Stimulated activated CD4-positive, alpha-beta T cell treated with anti-CD3 and anti-CD28 coated beads, Interleukin-1b, Interleukin-23, amount 100 ng/mL, for 4 hours (primary cell): ENCODE measurements at regions not wholly inside any gene's neighbourhood (a gene's known extent, or its start where the extent isn't known, plus 50 kb on each side); places are given as distances from the start of the nearest gene placed in this dataset.

Experiments
- DNase-seq, 2 donors: peaks; one replicate each; pipeline ENCODE4 v3.0.0-alpha.2; 2020; ENCODE audit warnings: low read depth in 2 of 2

DNA sequence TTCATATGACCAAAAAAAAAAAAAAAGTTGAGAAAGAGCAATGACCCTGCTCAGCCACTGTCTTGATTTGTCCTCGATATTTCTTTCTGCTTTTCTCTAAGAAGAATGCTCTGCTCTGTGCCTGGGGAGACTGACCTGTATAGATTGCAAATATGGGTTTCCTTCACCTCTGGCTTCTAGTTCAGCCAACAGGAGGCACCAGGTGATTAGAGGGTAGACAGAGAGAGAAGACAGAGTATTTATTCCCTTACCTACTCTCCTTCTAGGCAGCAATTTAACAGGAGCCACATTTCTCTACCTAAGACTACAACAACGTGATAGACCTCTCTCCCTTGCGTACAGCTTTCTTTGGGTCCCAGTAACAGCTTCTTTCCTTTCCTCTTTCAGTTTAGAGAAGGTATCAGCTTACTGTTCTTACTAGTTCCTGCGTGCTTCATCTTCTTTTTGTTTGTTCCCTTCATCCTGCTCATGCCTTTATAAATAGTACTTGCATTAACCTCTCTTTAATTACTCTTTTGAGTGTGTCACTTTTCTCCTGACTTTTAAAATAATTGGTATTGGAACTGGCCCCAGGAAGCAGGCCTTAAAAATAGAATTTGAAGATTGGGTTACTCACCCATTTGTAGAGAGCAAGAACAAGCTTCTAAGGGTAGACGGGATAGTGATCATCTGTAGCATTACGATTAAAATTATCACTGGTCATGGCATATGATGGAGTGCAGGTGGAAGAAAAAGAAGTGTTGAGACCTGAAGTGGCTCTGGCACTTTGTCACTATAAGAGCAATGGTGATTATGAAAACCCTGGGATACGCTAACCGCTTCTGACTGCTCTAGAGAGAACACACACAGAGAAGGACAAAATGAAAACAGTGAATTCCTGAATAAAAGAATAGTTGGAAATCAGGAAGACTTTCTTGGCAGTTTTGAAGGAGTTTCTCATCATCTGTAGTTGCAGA, 161.2 kb upstream of the FSTL4 start:
- no peak for DNase-seq

DNA sequence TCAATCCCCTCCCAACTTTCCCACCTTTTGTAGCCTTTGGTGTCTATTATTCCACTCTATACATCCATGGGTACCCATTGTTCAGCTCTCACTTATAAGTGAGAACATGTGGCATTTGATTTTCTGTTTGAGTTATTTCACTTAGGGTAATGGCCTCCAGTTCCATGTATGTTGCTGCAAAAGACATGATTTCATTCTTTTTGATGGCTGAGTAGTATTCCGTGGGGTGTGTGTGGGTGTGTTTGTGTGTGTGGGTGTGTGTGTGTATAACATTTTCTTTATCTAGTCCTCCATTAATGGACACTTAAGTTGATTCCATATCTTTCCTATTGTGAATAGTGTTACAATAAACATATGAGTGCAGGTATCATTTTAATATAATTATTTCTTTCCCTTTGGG, 157.5 kb upstream of the FSTL4 start:
- DNase-seq = no peak

DNA sequence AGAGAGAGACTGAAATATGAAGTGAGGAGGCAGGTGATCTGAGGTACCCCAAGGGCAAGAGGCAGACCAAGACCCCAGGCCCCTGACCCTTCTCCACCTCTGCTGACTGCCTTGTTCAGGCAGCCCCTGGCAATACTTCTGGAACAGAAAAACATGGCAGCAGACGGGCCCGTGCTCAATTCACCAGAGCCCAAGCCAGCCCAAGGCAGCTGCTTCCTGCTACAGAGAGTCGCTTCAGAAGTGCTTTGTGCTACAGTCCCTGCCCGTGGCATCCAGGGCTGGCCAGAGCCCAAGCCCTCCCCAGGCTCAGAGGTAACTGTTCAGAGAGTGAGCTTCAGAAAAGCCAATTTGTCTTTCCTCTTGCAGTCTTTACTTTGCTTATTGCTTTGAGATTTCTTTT, 151.4 kb upstream of the FSTL4 start:
- DNase-seq = no peak

DNA sequence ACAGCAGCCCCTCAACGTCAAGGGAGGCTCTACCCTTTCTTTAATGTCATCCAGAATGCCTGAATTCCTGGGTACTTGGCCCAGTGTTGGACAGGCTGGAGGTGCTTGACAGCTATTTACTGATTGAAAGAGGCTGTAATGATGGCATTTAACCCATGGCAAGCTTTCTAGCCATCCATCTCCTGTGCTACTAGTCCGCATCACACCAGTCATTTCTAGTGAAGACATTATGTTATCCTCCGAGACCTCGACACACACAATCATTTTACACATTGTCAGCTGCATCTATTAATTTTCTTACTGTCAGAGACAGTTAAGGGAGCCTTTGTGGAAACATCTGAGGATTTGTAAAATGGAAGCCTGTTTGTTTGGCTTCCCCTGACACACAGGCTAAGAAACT, 149.3 kb upstream of the FSTL4 start:
- DNase-seq = no peak

DNA sequence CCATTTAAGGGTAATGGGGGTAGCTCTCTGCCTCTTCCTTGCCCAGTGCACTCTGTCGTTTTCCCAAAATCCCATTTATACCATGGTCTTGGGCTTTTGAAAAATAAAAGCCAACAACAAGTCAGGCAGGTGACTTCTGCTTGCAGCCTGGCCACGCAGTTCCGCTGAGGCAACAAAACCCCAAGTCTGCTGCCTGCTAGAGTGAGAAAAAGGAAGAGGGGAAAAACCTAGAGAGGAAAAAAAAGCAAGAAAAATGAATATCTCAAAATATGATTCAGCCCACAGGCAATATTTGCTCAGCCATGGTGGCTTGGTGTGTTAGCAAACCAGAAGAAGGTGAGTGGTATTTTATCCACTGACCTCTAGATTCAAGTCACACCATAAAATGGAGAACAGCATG, 148.2 kb upstream of the FSTL4 start:
- no peak for DNase-seq

DNA sequence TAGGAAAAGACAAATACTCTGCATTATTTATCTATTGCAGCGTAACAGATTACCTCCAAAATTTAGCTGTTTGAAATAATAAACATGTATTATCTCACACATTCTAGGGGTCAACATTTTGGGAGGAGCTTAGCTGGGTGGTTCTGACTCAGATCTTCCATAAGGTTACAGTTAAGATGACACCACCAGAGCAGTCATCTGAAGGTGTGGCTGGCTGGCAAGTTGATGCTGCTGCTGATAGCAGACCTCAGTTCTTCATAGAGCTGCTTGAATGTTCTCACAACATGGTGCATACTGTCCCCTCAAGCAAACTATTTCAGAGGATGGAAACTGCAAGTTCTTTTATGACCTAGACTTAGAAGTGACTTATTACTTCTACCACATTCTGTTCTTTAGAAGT, 146.3 kb upstream of the FSTL4 start:
- DNase-seq = no peak

DNA sequence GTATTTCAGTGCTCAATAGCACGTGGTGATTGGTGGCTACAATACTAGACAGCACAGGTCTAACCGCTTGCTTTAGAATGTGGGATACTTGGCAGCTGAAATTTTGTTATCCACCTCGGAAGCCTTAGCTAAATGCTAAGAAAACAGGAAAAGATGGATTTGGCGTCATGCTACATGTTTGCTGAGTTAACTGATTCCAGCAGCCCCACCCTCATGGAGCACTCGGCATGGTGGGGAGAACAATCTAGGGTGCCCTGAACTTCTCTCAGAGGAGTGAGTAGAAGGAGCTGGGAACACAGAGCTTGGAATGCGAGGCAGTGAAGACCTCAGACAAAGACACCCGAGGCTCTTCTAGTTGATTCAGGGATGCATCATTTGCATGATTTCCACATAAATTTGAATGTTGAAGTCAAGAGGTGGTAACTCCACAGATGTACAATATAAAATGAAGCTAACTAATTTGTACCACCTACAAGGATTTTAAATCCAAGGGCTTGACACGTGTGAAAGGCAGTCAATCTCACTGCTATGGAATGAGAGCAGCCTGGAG, 145.1 kb upstream of the FSTL4 start:
- DNase-seq = no peak

DNA sequence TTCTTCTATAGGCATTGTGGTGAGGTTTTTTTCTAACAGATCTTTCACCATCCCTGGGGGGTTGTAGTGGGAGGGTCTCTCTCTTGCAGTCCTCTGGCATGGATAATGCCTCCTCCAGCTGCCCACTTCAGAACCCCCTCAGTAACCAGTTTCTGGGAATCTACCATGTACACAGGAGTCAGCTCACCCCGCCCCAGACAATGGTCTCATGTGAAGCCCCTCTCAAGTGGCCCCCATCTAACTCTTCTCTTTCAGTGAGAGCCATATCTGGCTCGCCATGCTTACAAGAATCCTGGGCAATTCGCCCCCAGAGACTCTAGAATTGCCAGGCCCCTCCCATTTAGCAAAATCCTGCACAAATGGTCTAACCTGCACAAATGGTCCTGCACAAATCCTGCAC, 144.4 kb upstream of the FSTL4 start:
- no peak for DNase-seq

DNA sequence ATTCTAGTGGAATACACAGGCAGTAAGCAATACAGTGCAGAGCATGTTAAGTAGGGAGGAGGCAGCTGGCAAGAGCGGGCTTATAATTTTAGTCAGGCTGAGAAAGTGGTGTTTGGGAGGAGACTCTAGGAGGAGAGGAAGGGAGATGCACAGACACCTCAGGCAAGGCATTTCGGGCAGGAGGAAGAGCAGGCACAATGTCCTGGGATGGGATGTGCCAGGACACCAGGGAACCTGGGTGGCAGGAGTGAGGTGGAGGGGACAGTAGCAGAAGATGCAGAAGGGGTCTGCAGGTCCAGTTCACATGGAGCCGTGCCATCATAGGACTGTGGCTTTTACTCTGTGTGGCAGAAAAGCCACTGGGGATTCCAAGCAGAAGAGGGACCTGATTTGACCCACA, 143.7 kb upstream of the FSTL4 start:
- no peak for DNase-seq

DNA sequence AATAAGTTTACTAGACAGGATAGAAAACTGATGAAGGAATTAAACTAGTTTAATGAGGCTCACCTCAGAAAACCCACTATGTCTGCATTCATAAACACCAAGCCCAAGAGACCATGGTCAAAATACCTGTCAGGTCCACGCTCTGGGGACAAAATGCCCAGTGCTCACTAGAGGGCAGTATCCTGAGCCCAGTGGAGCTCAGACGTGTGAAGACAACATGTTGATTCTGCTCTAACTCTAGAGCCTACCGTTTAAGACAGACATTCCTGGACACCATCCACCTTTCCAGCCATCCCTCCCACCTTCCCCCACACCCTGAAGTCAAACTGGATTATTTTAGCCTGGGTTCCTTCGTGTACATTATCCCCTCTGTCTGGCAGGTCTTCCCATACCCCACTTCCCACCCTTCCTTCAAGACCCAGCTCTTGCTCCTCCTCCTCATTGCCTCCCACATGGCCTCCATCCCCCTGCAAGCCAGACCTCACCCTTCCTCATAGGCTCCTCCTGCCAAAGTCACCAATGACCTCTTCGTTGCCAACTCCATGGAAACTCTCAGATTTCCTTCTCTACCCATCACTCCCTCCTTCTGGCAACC, 142.3 kb upstream of the FSTL4 start:
- DNase-seq = no peak

DNA sequence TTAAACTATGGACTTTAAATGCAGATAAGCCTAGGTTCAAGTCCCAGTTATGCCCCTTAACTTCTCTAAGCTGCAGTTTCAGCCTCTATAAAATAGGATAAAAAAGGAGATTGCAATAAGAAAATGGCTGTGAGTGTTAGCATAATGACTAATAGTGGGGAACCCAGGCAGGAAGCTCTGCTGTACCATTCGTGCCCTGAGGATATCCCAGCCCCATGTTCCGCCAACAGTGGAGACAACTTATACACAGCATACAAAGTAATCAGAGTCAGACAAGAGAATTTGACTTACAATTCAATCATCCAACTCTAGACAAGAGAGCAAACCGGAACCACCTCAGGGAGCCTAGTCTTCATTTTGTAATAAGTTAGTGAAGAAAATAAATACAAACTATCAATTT, 141.5 kb upstream of the FSTL4 start:
- no peak for DNase-seq

DNA sequence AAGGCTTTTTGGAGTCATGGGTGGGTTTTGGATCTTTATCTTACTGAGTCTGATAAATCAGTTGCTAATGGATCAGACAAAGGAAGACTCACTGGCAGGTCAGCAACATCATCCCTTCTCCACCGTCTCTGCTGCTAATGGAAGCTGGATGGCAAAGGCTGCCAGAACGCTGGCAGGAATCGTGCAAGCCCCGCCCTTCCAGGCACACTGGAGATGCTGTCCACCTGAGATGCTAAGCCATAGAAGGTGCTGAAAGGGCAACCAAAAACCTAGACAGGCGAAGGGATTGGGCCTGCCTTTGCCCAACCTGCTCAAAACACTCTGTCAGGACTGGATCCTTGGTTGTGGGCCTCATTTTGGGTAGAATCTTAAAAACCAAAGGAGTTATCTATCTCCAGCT, 139.5 kb upstream of the FSTL4 start:
- no peak for DNase-seq

DNA sequence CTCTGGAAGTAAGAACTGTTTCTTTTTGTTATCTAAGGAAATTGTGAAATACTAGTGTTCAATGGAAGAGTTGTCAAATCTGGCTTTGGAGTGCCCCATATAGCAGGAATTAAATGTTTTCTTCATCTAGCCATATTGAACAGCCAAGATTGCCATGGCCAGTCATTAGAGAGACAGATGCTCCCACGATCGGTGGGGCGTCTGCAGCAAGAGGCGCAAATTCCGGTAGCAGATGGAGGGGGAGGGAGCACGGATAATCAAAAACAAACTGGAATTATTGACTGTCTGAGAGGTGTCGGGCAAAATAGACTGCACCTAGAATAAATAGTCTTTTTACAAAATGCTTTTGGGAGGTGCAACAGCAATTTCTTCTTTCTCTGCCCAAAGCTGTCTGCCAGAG, 139.1 kb upstream of the FSTL4 start:
- DNase-seq = no peak

DNA sequence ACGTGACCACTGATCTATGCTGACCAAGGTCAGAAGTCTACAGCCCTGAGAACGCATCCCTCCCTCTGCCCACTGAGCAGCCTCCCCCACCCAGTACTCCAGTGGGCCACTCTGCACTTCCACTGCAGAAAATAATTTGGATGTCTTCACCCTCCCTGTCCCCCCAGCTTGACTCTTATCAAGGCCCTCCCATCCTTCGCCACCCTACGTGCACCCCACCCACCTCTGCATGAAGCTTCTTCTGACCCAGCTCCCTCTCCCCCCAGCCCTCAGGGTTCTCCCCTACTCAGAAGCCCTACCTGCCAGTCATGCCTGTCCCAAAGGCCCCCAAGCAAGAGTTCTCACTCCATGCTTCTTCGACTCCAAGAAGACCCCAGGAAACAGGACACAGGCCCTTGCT, 138.5 kb upstream of the FSTL4 start:
- no peak for DNase-seq

DNA sequence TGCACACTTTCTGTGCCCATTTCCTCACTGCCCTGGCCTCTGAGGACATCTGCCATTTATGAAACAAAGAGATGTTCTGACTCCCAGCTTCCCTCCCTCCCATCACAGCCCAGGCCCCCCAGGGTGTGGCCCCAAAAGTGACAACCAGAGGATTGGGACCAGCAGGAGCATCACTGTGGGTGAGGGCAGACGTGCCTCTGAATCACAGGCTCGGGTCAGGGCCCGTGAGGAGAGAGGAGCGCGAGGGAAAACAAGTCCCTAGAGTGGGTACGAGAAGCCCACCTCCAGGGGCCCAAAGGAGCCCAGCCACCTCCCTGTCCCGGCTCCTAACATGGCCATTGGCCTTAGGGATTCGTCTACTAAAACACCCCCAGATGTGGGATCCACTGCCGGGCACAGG, 138.0 kb upstream of the FSTL4 start:
- no peak for DNase-seq

DNA sequence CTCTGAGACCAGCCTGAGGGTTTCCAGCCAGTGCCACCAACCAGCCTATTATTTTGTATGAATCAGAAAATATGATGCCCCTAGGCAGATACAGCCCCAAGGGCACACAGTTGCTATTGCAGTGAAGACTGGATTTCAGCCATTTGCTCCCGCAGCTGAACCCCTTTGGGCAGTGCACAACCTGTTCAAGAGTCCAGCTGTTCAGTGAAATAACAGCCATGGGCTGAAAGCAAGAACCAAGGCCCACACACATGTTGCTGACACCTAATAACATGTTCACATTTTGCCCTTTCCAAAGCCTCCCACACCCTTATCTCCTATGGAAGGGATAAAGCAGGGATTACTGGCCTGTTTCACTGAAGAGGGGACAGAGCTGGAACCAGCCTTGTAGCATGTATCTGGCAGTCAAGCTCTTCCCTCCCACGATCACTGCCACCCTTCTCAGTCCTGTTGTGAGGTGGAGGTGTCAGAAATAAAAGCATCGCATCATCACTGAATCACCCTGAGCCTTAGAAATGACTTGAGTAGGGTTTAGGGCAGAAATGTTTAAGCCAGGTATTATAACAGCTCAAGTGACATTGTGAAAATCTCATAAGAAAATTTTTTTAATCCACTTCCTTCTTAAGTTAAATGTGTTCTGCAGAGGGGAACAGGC, 137.1 kb upstream of the FSTL4 start:
- DNase-seq = no peak

DNA sequence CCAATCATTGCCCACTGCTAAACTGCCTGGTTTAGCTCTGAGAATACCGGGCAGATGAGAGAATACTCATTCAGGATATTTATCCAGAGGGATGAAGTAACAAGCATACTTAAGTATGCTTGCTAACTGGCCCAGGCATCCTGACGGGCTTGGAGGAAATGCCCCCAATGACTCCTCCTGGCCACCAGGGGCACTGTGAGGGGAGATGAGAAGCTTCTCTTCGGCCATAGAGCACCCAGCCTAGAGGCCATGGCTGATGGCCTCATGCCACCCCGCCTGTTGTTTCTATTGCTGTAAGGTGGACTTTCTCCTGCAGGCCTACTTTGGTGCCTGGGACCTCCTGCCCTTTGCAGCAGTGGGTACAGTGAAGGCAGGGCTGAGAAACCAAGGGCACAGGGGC, 134.5 kb upstream of the FSTL4 start:
- no peak for DNase-seq

DNA sequence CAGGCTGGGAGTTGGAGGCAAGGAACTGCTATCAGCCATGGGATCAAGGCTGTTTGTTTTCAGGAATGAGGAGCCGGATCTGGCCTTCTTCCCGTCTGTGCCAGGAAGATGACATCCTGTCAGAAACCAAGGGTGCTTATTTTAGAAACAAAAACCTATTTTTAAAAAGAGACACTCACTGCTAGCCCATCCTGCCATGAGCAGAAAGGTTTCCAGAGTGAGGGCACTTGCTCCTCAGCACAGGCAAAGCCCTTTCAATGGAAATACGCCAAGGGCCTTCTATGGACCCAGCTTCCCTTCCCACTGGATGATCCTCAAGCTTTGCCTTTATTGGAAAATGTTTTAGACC, 132.6 kb upstream of the FSTL4 start:
- DNase-seq = no peak

DNA sequence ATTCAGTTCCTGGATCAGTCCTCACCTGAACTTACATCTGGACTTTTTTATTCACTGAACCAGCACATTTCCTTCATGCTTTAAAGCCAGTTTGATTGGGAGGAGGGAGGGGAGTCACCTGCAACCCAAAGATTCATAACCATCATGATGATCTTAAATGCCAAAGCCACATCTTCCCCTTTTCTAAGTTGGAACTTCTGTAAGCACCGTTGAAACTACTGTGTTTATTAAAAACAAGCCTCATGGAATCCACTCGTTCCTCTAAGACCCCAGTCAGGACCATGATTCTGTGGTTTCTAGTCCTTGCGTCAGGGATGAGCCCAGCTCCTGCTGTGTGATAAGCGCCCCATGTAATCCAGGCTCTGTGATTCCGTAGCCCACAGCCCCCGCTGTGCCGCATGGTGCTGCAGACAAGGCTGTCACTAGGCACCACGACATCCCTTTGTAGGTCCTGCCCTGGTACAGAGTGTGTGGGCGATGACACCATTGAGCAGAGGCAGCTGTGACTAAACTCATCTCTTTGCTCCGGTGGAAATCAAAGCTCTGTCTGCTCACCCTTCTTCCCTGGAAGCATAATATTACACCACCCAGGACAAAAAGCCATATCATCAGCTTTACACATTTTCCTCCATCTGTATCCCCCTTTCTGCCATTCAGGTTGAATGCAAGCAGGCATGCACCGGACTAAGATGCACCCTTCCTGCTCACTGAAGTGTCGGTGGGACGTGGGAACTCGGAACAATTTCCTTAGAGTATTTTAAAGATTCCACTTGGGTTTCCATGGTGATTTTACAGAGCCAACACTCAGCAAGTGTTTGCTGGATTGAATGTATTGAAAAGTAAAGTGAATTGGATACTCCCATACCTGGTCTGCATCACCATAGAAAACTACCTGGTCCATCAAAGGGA, 132.0 kb upstream of the FSTL4 start:
- no peak for DNase-seq

DNA sequence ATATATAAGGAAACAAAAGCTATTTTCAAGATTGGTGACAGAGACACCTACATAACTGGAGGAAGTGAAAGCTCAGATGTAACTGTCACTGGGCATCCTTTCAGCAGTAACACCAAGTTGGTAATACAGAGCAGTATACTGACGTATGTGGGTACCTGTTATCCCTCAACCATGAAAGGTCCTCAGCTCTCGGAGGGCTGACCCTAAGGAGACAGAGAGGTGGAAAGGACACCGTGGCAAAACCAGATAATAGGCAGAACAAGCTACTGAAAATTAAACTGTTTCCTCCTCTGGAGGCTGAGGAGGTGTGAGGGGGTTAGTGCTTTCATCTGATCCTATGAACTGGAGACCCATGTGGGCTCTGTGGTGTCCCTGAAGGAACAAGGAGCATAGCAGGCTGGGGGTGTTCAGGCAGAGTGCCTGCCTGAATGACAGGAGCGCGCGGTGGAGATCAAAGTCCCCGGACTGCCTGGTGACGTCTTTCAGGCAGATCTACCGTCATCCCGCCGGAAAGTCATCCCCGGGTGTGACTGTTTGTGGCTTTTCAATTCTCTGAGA, 130.2 kb upstream of the FSTL4 start:
- no peak for DNase-seq

DNA sequence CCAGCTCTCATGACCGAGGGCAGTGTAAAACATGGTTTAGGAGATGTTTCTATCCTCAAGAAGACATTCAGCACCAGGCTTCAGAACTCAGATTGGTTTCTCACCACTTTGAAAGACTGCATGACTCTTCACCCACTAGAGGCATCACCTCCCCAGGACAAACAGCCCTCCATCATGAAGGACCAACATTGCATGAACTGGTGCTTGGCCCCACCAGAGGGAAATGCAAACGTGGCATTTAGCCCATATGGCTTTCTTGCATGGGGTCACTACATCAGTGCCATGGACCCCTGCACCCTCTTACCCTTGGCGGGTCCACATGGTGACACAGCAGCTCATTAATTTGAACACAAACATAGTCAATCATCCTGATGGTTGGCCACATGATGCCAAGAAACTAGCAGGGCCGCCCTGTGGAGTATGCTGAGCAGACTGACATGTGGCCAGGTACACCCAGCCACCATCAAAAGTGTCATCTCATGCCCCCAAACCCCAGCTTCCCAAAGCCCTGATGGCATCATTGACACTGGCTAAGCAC, 129.5 kb upstream of the FSTL4 start:
- DNase-seq = no peak
